OCI-LY1 (cell line): ENCODE measurements at regions not wholly inside any gene's neighbourhood (a gene's known extent, or its start where the extent isn't known, plus 50 kb on each side); places are given as distances from the start of the nearest gene placed in this dataset.

ENCODE experiments used
- H2AFZ ChIP-seq: fragments of 200-600 bp; sonication (generic), shearing (Covaris generic); 2 replicates; pipeline ENCODE4 v1.6.0; 2014; ENCODE audit warnings: antibody characterized with exemption, mild to moderate bottlenecking, low read length
- H3F3A ChIP-seq: fragments of 200-600 bp; sonication (generic), shearing (Covaris generic); 2 replicates; pipeline ENCODE4 v1.6.0; 2014; ENCODE audit warnings: mild to moderate bottlenecking, antibody characterized with exemption, low read length, moderate library complexity; ENCODE audit not compliant: insufficient read depth
- H3K27ac ChIP-seq: fragments of 200-600 bp; sonication (generic); 2 replicates; pipeline ENCODE4 v1.5.1; 2014; ENCODE audit warnings: low read length, mixed run types, mild to moderate bottlenecking, low read depth; ENCODE audit not compliant: poor library complexity, severe bottlenecking
- H3K27me3 ChIP-seq: fragments of 200-600 bp; sonication (generic); 2 replicates; pipeline ENCODE4 v1.6.0; 2014; ENCODE audit warnings: antibody characterized with exemption, mild to moderate bottlenecking, low read length, moderate library complexity; ENCODE audit not compliant: insufficient read depth
- H3K36me3 ChIP-seq: fragments of 200-600 bp; sonication (generic); 2 replicates; pipeline ENCODE4 v1.6.1; 2014; ENCODE audit warnings: mild to moderate bottlenecking, antibody characterized with exemption, low read length, moderate library complexity, mixed read lengths; ENCODE audit not compliant: insufficient read depth
- H3K4me1 ChIP-seq: fragments of 200-600 bp; sonication (generic); 2 replicates; pipeline ENCODE4 v1.5.1; 2014; ENCODE audit warnings: mild to moderate bottlenecking, low read length, moderate library complexity; ENCODE audit not compliant: insufficient read depth, severe bottlenecking
- H3K4me2 ChIP-seq: fragments of 200-600 bp; sonication (generic), shearing (Covaris generic); 2 replicates; pipeline ENCODE4 v1.6.1; 2014; ENCODE audit warnings: low read length
- H3K4me3 ChIP-seq: fragments of 200-600 bp; sonication (generic); 2 replicates; pipeline ENCODE4 v1.5.1; 2014; ENCODE audit warnings: low read length, low read depth, mild to moderate bottlenecking, mixed read lengths; ENCODE audit not compliant: poor library complexity, severe bottlenecking
- H3K79me2 ChIP-seq: fragments of 200-600 bp; shearing (Covaris generic); 2 replicates; pipeline ENCODE4 v1.6.1; 2016; ENCODE audit warnings: mixed run types, low read length, mixed read lengths; ENCODE audit not compliant: insufficient read depth
- H3K9ac ChIP-seq: fragments of 200-600 bp; sonication (generic), shearing (Covaris generic); 2 replicates; pipeline ENCODE4 v1.6.1; 2014; ENCODE audit warnings: mild to moderate bottlenecking, low read length, mixed read lengths
- H3K9me2 ChIP-seq: fragments of 200-600 bp; sonication (generic), shearing (Covaris generic); 2 replicates; pipeline ENCODE4 v1.6.1; 2014; ENCODE audit warnings: low read depth, mild to moderate bottlenecking, low read length, mixed read lengths
- H3K9me3 ChIP-seq: fragments of 200-600 bp; shearing (Covaris generic); 2 replicates; pipeline ENCODE4 v1.6.1; 2014; ENCODE audit warnings: low read length, mixed read lengths
- H4K20me1 ChIP-seq: fragments of 200-600 bp; sonication (generic), shearing (Covaris generic); 2 replicates; pipeline ENCODE4 v1.6.0; 2016; ENCODE audit warnings: mild to moderate bottlenecking, low read length; ENCODE audit not compliant: insufficient read depth
- CTCF ChIP-seq: fragments of 200-600 bp; sonication (generic), shearing (Covaris generic); IDR thresholded peaks from 2 replicates; pipeline ENCODE4 v1.5.1; 2017; ENCODE audit warnings: mild to moderate bottlenecking, antibody characterized with exemption, low read length, moderate library complexity, mixed read lengths
- EZH2 ChIP-seq: fragments of 200-600 bp; sonication (generic), shearing (Covaris generic); IDR thresholded peaks from 2 replicates; pipeline ENCODE4 v1.8.0; 2017; ENCODE audit warnings: borderline replicate concordance, mixed run types, mild to moderate bottlenecking, antibody characterized with exemption, low read length, moderate library complexity, mixed read lengths

- Histone ChIP-seq H3K9me3 (no peaks in the 10 kb centered on the region), H3K4me2 (no peak overlapping the region), H3K27ac (no peak overlapping the region), H4K20me1 (no peaks in the 10 kb centered on the region), H3K79me2 (no peaks in the 10 kb centered on the region), H2AFZ (no peak overlapping the region), H3K36me3 (no peaks in the 10 kb centered on the region), H3K27me3 (no peaks in the 10 kb centered on the region), H3K9ac (no peak overlapping the region), H3K4me1 (no peaks in the 10 kb centered on the region), H3F3A (no peaks in the 10 kb centered on the region), H3K9me2 (no peaks in the 10 kb centered on the region), H3K4me3 (no peak overlapping the region)
- TF ChIP-seq EZH2 (no peak), CTCF (no peak)
These were observed 608.3 kb downstream of the PCDH17 start for GRCh38 chr13:58239774-58240268.

- no peak overlapping the region for H3K4me3 ChIP-seq
- no peak for TF ChIP-seq CTCF
- no peak for TF ChIP-seq EZH2
- no peaks in the 10 kb centered on the region for H3K27me3 ChIP-seq
- H3K27ac ChIP-seq, result no peak overlapping the region
- H3K4me2 ChIP-seq, result no peak overlapping the region
- H4K20me1 ChIP-seq, result no peaks in the 10 kb centered on the region
- no peaks in the 10 kb centered on the region for H3F3A ChIP-seq
- H3K79me2 ChIP-seq, result no peaks in the 10 kb centered on the region
- H3K9me2 ChIP-seq, result no peaks in the 10 kb centered on the region
- no peak overlapping the region for H2AFZ ChIP-seq
- H3K9ac ChIP-seq, result no peak overlapping the region
- H3K9me3 ChIP-seq, result no peaks in the 10 kb centered on the region
- H3K4me1 ChIP-seq, result no peaks in the 10 kb centered on the region
- no peaks in the 10 kb centered on the region for H3K36me3 ChIP-seq
These were observed 615.5 kb downstream of the PCDH17 start for GRCh38 chr13:58247080-58247479.

- TF ChIP-seq CTCF, result no peak
- TF ChIP-seq EZH2, result no peak
- Histone ChIP-seq H3K9ac (no peak overlapping the region), H2AFZ (no peak overlapping the region)
These were observed 623.4 kb downstream of the PCDH17 start for GRCh38 chr13:58254943-58255342.

More at GRCh38 chr13:58254943-58255342, 623.4 kb downstream of the PCDH17 start:
- H3K79me2 ChIP-seq, result no peaks in the 10 kb centered on the region
- no peaks in the 10 kb centered on the region for H3K9me3 ChIP-seq
- H3K27ac ChIP-seq, result no peak overlapping the region
- no peaks in the 10 kb centered on the region for H3K4me1 ChIP-seq
- H3K4me2 ChIP-seq, result no peak overlapping the region
- H3K4me3 ChIP-seq, result no peak overlapping the region
- no peaks in the 10 kb centered on the region for H3K27me3 ChIP-seq
- no peaks in the 10 kb centered on the region for H4K20me1 ChIP-seq
- H3K36me3 ChIP-seq, result no peaks in the 10 kb centered on the region
- H3K9me2 ChIP-seq, result no peaks in the 10 kb centered on the region
- no peaks in the 10 kb centered on the region for H3F3A ChIP-seq
